Pulmonary artery endothelial cell (primary cell): ENCODE measurements at regions not wholly inside any gene's neighbourhood (a gene's known extent, or its start where the extent isn't known, plus 50 kb on each side); places are given as distances from the start of the nearest gene placed in this dataset.

ENCODE experiments used
- DNase-seq: peaks from one replicate; pipeline ENCODE4 v3.0.0-alpha.2; 2011; ENCODE audit warnings: low read depth, low spot score

GRCh38 chr3:5270666-5271371, 83.3 kb downstream of the EDEM1 start:
- DNase-seq: no peak

DNA sequence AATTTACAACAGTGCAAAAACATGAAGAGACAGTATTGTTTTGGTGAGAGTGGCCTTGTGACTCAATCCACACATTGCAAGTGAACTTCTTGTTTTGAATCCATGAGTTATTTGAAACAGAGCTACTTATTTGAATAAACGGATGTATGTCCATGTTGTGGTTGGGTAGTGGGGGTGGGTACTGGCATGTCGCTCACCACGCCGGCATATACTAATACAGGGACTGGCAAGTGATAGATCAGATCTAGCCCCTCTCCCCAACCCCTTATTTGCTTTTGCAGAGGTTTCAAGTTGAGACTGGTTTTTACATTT, 83.8 kb downstream of the EDEM1 start:
- DNase-seq: no peak

DNA sequence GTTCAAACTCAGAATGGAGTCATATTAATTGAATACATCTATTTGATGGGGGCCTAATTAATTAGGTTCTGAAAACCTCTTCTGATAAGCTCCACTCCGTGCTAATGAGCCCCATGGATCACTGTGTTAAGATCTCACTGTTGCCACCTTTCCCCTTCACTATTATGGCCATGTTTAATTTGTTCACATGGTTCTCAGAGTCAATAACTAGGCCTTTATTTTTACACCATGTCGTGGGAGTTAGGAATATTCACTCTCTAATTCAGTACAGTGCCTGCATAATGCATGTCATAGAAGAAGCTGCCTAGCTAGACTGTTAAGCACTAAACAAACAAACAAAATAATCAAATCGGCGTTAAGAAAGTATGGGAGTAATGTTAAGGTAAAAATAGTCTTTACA, 84.9 kb downstream of the EDEM1 start:
- no peak for DNase-seq

GRCh38 chr3:5274091-5274490, 86.6 kb downstream of the EDEM1 start:
- DNase-seq: no peak

- DNase-seq: no peak
Observed at GRCh38 chr3:5275529-5275928, 88.0 kb downstream of the EDEM1 start.

- no peak for DNase-seq
Observed at GRCh38 chr3:5276934-5277333, 89.4 kb downstream of the EDEM1 start.

DNA sequence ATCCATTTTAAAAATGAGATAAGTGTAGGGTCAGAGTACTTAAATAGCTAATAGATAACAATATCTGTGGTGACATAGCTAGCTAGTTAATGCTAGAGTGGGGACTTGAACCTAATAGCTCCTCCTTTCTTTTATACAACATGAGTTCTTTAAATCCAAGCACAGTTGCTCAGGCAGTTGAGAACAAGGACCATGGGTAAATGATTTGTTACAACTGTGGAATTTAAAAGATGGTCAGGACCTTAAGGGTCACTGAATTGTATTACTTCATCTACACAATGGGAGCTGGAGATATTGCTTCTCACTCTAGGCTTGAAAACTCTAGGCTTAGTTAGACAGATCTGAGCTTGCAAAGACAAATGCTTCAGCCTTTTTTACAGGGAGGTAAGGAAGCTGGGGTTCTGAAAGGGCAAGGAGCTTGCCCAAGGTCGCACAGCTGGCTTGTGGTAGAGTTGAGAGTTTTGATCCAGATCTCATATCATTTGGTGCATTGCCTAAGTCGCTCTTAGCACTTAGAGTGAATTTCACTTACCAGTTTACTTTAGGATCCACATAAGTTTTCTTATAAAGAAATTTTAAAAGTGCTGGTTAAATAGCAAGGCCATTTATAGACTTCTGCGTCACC, 90.2 kb downstream of the EDEM1 start:
- no peak for DNase-seq

DNA sequence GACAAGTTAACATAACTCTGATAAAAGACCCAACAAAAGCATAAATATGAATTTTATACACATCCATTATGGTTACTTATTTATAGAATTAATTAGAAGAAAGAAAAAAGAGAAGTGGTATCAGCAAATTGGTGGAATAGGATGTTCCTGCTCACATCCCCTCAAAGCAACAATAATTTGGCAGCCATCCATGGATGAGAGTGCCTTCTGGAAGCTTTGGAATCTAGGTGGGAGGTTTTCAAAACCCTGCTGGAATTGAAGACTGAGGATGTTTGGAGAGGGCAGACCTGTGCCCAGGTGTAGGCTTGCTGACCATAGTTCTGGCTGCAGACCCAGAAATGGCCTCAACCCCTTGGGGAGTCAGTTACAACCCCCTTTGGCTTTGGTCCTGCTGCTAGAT, 91.2 kb downstream of the EDEM1 start:
- DNase-seq: no peak

- no peak for DNase-seq
Observed at GRCh38 chr3:5282703-5283102, 95.2 kb downstream of the EDEM1 start.

DNA sequence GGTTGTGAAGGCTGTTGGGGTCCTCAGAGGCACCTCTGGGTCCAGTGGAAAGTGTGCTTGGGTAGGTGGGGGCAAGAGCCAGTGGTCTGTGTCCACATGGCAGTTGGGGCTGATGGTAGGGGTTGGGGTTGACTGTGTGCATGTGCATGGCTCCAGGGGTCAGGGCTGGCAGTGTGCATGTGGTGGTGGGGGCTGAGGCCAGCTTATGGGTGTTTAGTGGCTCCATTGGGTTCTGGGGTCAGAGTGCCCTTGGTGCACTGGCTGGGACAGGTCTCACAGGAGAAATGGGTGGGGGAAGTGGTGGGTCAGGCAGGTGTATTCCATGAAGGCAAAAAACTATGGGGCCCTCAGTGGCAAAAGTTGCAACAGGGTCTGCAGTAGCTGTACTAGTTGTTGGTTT, 97.9 kb downstream of the EDEM1 start:
- DNase-seq: no peak

DNA sequence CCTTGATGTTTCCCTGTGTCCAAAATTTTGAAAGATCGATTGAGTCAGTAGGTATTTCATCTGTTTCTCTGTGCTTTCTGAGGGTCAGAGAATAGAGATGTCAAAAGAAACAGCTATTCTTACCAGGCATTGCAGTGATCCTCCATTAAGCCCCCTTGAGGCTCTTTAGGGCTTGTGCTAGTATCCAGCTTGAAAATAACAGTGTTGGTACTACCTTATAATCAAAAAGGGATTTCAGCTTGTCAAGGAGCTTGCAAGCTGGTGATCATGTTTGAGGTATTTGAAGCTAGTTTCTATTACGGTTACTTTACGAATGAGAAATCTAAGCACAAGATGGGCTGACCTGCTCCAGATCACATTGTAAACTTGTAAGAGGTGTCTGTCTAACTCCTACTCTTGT, 103.4 kb downstream of the EDEM1 start:
- DNase-seq: no peak

- no peak for DNase-seq
Observed at GRCh38 chr3:5292512-5292911, 105.0 kb downstream of the EDEM1 start.

- DNase-seq: no peak
Observed at GRCh38 chr3:5293207-5293606, 105.7 kb downstream of the EDEM1 start.

GRCh38 chr3:5294356-5294755, 106.8 kb downstream of the EDEM1 start:
- no peak for DNase-seq

GRCh38 chr3:5295191-5295690, 107.7 kb downstream of the EDEM1 start:
- DNase-seq: no peak

DNA sequence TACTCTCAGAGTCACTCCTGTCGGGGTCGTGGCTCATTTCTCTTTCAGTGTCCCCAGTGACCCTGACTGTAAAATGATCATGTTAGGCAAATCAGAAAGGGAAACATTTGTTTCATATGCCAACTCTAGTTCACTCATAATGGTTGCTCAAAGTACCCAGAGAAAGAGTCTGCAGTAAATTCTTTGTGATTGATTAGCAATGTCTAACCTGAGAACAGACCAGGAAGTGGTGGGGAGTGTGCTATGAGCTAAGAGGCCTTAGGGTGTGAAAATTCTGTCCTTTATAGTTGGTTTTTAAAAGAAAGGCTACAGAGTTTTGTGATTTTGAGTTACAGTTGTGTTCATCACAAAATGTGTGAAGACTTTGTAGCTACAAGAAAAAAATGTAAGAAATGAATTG, 108.9 kb downstream of the EDEM1 start:
- no peak for DNase-seq

DNA sequence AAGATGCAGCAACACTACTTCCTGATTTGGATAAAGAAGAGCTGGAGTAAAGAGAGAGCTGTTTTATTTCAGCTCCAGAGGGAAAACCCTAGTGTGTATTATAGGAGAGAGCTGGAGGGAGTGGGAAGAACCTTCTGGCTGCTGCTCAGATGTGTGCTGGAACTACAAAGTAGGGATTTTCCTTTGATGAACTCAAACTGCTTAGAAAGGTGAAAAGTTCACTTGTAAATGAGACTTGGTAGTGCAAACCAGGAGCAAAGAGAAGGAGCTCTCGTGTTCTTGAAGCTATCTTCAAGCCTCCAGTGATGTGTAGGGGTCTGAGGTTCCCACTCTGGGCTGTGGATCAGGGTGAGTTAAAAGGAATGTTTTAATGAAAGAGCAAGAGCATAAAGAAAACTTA, 110.4 kb downstream of the EDEM1 start:
- DNase-seq: no peak

- no peak for DNase-seq
Observed at GRCh38 chr3:5298453-5298852, 110.9 kb downstream of the EDEM1 start.

GRCh38 chr3:5299161-5299560, 111.7 kb downstream of the EDEM1 start:
- DNase-seq: no peak

- DNase-seq: no peak
Observed at GRCh38 chr3:5300638-5301037, 113.1 kb downstream of the EDEM1 start.

GRCh38 chr3:5301651-5302297, 114.3 kb downstream of the EDEM1 start:
- DNase-seq: no peak

GRCh38 chr3:5302661-5303060, 115.2 kb downstream of the EDEM1 start:
- DNase-seq: no peak

GRCh38 chr3:5304188-5304587, 116.7 kb downstream of the EDEM1 start:
- DNase-seq: no peak
